DND-41 (cell line): ENCODE measurements at regions not wholly inside any gene's neighbourhood (a gene's known extent, or its start where the extent isn't known, plus 50 kb on each side); places are given as distances from the start of the nearest gene placed in this dataset.

Experiments
- CTCF ChIP-seq: IDR thresholded peaks from 2 replicates; pipeline ENCODE4 v1.5.1; 2012; ENCODE audit warnings: borderline replicate concordance, low read length, moderate library complexity, mild to moderate bottlenecking; ENCODE audit not compliant: poor library complexity, severe bottlenecking; ENCODE audit errors: extremely low read depth
- EZH2 ChIP-seq: IDR thresholded peaks from 3 replicates; pipeline ENCODE4 v1.6.1; 2012; ENCODE audit warnings: borderline replicate concordance, low read depth, mild to moderate bottlenecking, moderate library complexity, low read length, inconsistent platforms; ENCODE audit not compliant: severe bottlenecking

GRCh38 chr14:49209416-49209815 lies 376.8 kb downstream of the RPS29 start:
- TF ChIP-seq CTCF (no peak), EZH2 (no peak)
